IPS-20b (cell line): ENCODE measurements at regions not wholly inside any gene's neighbourhood (a gene's known extent, or its start where the extent isn't known, plus 50 kb on each side); places are given as distances from the start of the nearest gene placed in this dataset.

ENCODE experiments used
- H3K27ac ChIP-seq: one replicate; pipeline ENCODE4 v1.5.1; 2013; ENCODE audit warnings: low read length
- H3K27me3 ChIP-seq: 2 replicates; pipeline ENCODE4 v1.6.1; 2013; ENCODE audit warnings: mild to moderate bottlenecking, low read length, inconsistent platforms; ENCODE audit not compliant: insufficient read depth
- H3K36me3 ChIP-seq: 2 replicates; pipeline ENCODE4 v1.6.1; 2013; ENCODE audit warnings: low read depth, mild to moderate bottlenecking, inconsistent platforms, low read length, moderate library complexity; ENCODE audit not compliant: insufficient read depth
- H3K4me1 ChIP-seq: 2 replicates; pipeline ENCODE4 v1.6.1; 2013; ENCODE audit warnings: mild to moderate bottlenecking, control low read depth, inconsistent platforms, low read length, moderate library complexity; ENCODE audit not compliant: insufficient read depth
- H3K4me3 ChIP-seq: 2 replicates; pipeline ENCODE4 v1.5.1; 2013; ENCODE audit warnings: mild to moderate bottlenecking, low read length, inconsistent platforms
- H3K9ac ChIP-seq: 2 replicates; pipeline ENCODE4 v1.6.1; 2013; ENCODE audit warnings: low read depth, mild to moderate bottlenecking, inconsistent platforms, low read length, moderate library complexity
- H3K9me3 ChIP-seq: 2 replicates; pipeline ENCODE4 v1.6.1; 2013; ENCODE audit warnings: mild to moderate bottlenecking, low read depth, low read length, inconsistent platforms; ENCODE audit not compliant: insufficient read depth

DNA sequence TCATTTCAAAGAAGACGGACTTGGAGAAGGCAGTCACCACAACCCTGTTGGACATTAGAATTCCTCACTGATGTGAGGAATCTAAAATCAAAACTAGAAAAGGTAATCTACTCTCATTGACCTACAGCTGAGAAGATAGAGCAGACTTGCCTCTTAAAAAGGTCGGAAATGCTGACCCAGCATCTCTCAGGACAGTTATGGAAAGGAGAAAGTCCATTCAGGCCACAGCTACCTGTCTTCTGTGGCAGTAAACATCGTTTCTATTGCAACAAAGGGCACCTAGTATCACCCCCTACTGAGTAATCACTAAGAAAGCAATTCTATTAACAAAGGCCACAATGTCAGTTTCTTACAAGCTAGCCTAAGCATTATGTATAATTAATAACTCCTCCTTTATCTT is 601.7 kb downstream of the PRELID2 start:
- no peak overlapping the region for H3K27ac ChIP-seq
- no peak overlapping the region for H3K4me3 ChIP-seq
- no peak overlapping the region for H3K9ac ChIP-seq
- no peaks in the 10 kb centered on the region for H3K27me3 ChIP-seq
- H3K9me3 ChIP-seq: no peaks in the 10 kb centered on the region
- H3K36me3 ChIP-seq: no peaks in the 10 kb centered on the region
- peaks cover 16% of the 10 kb centered on the region; the same call in 1 of the 2 replicates for H3K4me1 ChIP-seq

DNA sequence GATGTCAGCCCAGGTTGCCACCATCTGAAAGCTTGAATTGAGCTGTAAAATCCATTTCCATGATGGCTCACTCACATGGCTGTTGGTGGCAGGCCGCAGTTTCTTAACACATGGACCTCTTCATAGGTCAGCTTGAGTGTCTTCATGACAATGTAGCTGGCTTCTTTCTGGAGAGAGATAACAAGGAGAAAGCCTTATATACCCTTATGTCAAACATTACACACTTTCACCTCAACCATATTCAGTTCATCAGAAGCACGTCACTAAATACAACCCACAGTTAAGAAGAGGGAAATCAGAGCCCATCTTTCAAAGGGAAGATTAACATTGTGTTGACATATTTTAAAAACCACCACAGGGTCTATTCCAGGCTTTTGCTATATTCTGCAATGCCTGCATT is 604.4 kb downstream of the PRELID2 start:
- H3K36me3 ChIP-seq: no peaks in the 10 kb centered on the region
- H3K27me3 ChIP-seq: no peaks in the 10 kb centered on the region
- H3K4me1 ChIP-seq: peaks cover 5% of the 10 kb centered on the region; the same call in 1 of the 2 replicates
- no peaks in the 10 kb centered on the region for H3K9me3 ChIP-seq
- H3K9ac ChIP-seq: no peak overlapping the region
- H3K4me3 ChIP-seq: no peak overlapping the region
- H3K27ac ChIP-seq: no peak overlapping the region

DNA sequence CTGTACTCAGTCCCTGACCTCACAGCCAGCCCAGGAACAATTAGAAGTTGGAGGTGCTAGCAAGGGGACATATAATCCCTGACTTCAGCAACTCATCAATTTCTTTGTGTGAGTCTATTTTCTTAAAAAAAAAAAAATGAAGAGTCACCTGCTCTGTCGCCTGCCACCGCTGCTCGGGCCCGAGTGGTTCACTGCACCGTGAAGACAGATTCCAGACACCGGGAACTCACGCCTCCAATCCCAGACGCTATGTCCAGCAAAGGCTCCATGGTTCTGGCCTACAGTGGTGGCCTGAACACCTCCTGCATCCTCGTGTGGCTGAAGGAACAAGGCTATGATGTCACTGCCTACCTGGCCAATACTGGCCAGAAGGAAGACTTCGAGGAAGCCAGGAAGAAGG is 606.6 kb downstream of the PRELID2 start:
- Histone ChIP-seq H3K4me1 (peaks cover 4% of the 10 kb centered on the region; the same call in 1 of the 2 replicates), H3K36me3 (no peaks in the 10 kb centered on the region), H3K9ac (no peak overlapping the region)

DNA sequence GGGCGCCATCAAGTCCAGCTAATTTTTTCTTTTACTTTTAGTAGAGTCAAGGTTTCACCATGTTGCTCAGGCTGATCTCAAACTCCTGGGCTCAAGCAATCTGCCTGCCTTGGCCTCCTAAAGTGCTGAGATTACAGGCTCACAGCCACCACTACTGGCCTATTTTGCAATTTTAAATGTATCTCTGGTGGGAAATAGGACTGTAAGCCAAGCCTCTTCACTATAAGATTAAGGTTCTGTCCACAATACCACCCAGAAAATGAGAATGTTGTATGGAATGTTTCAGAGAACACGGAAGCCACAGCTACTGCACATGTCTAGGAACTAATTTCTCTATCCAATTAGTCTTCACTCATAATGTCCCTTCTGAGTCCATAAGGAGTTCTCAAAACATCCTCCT is 607.3 kb downstream of the PRELID2 start:
- H3K9me3 ChIP-seq: no peaks in the 10 kb centered on the region
- no peak overlapping the region for H3K27ac ChIP-seq
- no peaks in the 10 kb centered on the region for H3K36me3 ChIP-seq
- no peaks in the 10 kb centered on the region for H3K4me1 ChIP-seq
- H3K9ac ChIP-seq: no peak overlapping the region
- H3K27me3 ChIP-seq: no peaks in the 10 kb centered on the region
- H3K4me3 ChIP-seq: no peak overlapping the region

More for the DNA sequence above, 606.6 kb downstream of the PRELID2 start:
- Histone ChIP-seq H3K27ac (no peak overlapping the region), H3K4me3 (no peak overlapping the region), H3K9me3 (no peaks in the 10 kb centered on the region), H3K27me3 (no peaks in the 10 kb centered on the region)

DNA sequence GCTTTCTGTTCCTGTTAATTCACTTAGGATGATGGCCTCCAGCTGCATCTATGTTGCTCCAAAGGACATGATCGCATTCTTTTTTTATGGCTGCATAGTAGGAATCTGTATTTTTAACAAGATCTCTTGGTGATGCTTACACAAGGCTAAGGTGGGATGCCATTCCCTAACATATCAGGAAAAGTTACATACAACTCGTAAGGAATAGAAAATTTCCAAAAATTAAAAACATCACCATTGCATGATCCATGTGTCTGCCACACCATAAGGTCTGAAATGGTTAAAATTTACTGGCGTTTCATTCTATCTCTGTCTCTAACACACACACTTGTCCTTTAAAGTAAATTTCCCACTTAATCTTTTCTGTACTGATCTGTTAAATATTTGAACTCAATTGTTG is 608.4 kb downstream of the PRELID2 start:
- Histone ChIP-seq H3K9me3 (no peaks in the 10 kb centered on the region), H3K9ac (no peak overlapping the region), H3K4me3 (no peak overlapping the region), H3K27me3 (no peaks in the 10 kb centered on the region), H3K4me1 (no peaks in the 10 kb centered on the region), H3K27ac (no peak overlapping the region), H3K36me3 (no peaks in the 10 kb centered on the region)

DNA sequence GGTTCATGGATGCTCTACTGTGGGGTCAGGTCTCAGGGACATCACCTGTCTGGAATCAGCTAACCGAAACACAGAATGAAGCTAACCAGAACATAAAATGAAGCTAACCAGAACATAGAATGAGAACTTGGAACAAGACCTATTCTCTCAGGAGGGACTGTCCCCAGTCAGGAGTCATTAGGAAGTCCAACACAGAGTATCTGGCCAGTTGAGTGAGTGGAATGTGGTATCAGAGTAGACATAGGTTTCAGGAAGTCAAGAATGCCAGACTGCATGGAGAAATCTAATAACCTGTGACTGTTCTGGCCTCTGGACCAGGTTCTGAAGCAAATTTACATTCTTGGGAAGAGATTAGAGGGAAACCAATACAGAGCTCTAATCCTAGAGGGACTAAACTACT is 609.6 kb downstream of the PRELID2 start:
- H3K9me3 ChIP-seq: no peaks in the 10 kb centered on the region
- H3K4me3 ChIP-seq: no peak overlapping the region
- no peak overlapping the region for H3K27ac ChIP-seq
- no peaks in the 10 kb centered on the region for H3K4me1 ChIP-seq
- no peaks in the 10 kb centered on the region for H3K27me3 ChIP-seq
- H3K9ac ChIP-seq: no peak overlapping the region
- H3K36me3 ChIP-seq: no peaks in the 10 kb centered on the region

DNA sequence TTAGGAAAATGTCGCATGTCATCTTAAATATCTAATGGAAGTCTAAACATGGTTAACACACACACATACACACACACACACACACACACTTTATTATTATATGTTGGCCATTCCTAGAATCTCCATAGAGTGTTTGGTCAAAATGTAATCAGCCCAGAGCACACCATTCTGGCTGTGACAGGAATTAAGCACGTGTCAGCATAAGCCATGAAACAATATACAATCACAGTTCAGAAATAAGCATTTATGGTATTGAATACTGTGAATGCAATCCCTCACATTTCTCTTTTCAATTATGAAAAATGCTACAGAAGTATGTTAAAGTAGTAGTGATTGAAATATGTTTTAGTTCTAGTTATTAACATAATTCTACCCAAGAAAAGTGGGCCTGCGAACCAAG is 611.6 kb downstream of the PRELID2 start:
- H3K9ac ChIP-seq: no peak overlapping the region
- H3K36me3 ChIP-seq: no peaks in the 10 kb centered on the region
- H3K4me3 ChIP-seq: no peak overlapping the region
- no peaks in the 10 kb centered on the region for H3K27me3 ChIP-seq
- no peaks in the 10 kb centered on the region for H3K9me3 ChIP-seq
- no peak overlapping the region for H3K27ac ChIP-seq
- H3K4me1 ChIP-seq: no peaks in the 10 kb centered on the region

DNA sequence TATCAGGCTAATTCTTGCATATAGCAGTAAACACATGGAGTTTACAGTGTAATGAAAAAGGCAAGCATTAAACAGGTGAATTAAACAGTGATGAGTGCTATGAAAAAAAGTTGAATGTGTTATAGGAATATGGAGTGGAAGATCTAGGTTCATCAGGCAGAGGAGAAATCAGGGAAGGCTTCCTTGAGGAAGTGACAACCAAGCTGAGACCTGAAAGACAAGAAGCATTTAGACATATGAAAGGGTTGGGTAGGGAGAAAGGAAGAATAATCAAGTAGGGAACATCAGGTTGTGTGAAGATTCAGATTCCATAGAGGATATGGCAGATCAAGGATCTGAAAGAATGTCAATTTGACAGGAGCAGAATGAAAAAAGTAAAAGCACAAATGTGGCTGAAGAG is 612.5 kb downstream of the PRELID2 start:
- H3K4me1 ChIP-seq: no peaks in the 10 kb centered on the region
- H3K4me3 ChIP-seq: no peak overlapping the region
- no peak overlapping the region for H3K27ac ChIP-seq

DNA sequence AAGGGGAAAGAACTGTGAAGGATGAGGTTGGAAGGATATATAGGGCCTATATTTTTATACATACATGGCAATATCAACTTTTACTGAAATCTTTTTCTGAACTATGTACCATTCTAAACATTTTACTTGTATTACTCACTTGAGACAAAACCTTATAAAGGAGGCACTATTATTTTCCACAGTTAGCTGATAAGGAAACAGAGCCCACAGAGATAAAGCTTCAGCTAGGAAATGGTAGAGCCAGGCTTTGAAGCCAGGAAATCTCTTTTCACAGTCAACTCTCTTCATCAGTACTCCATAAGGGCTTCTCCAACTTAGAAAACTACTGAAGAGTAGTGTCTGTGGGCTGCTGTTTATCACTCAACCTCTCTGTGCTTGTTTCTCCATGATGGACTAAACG is 613.7 kb downstream of the PRELID2 start:
- Histone ChIP-seq H3K9me3 (no peaks in the 10 kb centered on the region), H3K27me3 (no peaks in the 10 kb centered on the region), H3K4me3 (no peak overlapping the region), H3K4me1 (no peaks in the 10 kb centered on the region), H3K36me3 (no peaks in the 10 kb centered on the region), H3K9ac (no peak overlapping the region), H3K27ac (no peak overlapping the region)

More for the DNA sequence above, 612.5 kb downstream of the PRELID2 start:
- H3K9me3 ChIP-seq: no peaks in the 10 kb centered on the region
- H3K9ac ChIP-seq: no peak overlapping the region
- H3K36me3 ChIP-seq: no peaks in the 10 kb centered on the region
- H3K27me3 ChIP-seq: no peaks in the 10 kb centered on the region

DNA sequence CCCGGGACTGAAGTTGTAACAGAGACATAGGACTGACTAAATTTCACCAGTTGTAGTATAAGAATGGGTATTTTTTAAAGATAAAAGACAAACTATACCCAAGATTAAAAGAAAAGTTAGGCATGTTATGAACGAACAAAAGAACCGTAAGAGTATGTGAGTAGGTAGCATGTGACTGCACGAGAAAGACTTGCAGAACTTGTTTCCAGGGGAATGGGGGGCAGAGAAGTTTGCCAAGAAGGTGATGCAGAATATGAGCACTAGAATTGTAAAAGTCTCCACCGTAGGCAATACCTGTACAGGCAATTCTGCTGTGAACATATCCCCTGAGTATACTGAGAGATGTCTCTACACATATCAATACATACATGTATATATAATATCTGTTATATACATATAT is 614.7 kb downstream of the PRELID2 start:
- no peak overlapping the region for H3K4me3 ChIP-seq
- no peak overlapping the region for H3K27ac ChIP-seq
- no peak overlapping the region for H3K9ac ChIP-seq
- H3K27me3 ChIP-seq: no peaks in the 10 kb centered on the region
- no peaks in the 10 kb centered on the region for H3K36me3 ChIP-seq
- peaks cover 2% of the 10 kb centered on the region for H3K9me3 ChIP-seq
- no peaks in the 10 kb centered on the region for H3K4me1 ChIP-seq

DNA sequence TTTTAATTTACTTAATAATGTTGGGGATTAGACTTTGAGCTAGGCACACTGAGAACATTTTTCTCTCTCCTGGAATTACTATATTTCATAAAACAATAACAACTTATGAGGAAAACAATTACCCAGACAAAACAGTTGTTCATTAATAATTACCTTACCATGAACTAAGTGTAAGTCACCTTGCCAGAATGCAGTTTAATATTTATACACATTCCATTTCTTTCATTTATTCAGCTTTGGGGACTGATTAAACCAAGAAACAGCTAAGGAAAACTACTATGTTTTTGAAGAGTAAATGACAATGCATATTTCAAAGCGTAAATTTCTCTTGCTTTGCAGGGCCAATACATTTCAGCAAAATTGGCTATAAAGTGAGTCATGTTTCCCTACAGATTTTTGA is 616.2 kb downstream of the PRELID2 start:
- no peak overlapping the region for H3K4me3 ChIP-seq
- H3K36me3 ChIP-seq: no peaks in the 10 kb centered on the region
- H3K4me1 ChIP-seq: no peaks in the 10 kb centered on the region
- H3K9ac ChIP-seq: no peak overlapping the region
- no peak overlapping the region for H3K27ac ChIP-seq
- peaks cover 12% of the 10 kb centered on the region for H3K9me3 ChIP-seq
- H3K27me3 ChIP-seq: no peaks in the 10 kb centered on the region

DNA sequence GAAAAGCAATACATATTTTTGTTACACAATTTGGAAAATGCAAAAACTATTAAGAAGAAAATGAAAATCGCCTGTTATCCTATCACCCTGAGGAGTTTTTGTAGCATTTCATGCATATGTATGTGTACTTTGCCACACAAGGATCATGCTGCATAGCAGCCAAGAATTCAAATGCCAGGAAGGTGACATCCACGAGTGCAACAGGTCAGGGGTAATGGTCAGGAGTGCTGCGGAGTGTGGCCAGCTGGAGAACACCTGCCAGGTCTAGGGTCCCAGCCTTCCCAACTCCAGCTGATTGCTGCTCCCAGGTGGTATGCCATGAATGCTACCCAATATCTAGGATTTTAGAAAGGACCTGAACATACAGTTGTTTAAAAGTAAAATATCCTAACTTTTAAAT is 617.1 kb downstream of the PRELID2 start:
- Histone ChIP-seq H3K36me3 (no peaks in the 10 kb centered on the region), H3K27me3 (no peaks in the 10 kb centered on the region), H3K27ac (no peak overlapping the region), H3K4me1 (no peaks in the 10 kb centered on the region), H3K4me3 (no peak overlapping the region), H3K9me3 (peaks cover 12% of the 10 kb centered on the region), H3K9ac (no peak overlapping the region)

DNA sequence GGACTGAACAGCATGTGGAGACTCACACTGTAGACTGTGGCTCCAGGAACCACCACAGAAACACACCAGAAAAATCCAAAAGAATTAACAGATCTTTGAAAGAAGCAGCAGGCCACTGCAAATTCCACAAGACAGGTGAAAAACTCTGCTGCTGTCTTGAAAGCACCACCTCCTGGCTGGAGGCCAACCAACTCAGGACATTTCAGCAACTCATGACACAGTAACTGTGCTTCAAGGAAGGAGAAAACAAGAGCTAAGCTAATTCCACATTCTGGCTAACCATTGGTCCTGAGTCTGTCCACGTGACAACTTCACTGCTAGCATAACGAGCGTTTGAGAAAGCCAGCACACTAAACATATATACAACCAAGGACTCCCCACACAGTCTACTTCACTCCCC is 625.1 kb downstream of the PRELID2 start:
- Histone ChIP-seq H3K9me3 (peaks cover 7% of the 10 kb centered on the region), H3K27ac (no peak overlapping the region), H3K9ac (no peak overlapping the region), H3K4me1 (no peaks in the 10 kb centered on the region), H3K36me3 (no peaks in the 10 kb centered on the region), H3K27me3 (no peaks in the 10 kb centered on the region), H3K4me3 (no peak overlapping the region)
